Activated gamma-delta T cell treated with Interleukin-2 at 50 U/mL for 16 hours (primary cell): ENCODE measurements at regions not wholly inside any gene's neighbourhood (a gene's known extent, or its start where the extent isn't known, plus 50 kb on each side); places are given as distances from the start of the nearest gene placed in this dataset.
A peak's percentile ranks its signal among the peaks of the same experiment; 100 is the strongest.

ENCODE experiments used
- DNase-seq: peaks from one replicate; pipeline ENCODE4 v3.0.0-alpha.2; 2020

DNA sequence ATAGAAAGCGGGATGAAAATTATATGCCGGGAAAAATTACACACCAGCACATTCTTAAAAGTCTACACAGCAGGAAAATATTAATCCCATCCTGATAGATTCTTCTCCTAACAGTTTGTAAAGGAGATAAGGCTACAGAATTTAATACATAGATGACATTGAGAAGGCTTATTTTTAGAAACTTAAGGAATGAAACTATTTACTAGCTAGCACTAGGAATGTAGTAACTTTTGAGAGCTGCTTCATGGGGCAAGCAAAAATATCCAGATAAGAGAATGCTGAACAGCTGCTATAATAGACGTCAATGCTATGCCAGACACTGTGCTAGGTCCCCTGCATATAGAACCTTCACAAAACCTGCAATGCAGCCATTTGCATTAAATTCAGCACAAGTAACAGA is 912.7 kb upstream of the NR2F2 start:
- DNase-seq = no peak

DNA sequence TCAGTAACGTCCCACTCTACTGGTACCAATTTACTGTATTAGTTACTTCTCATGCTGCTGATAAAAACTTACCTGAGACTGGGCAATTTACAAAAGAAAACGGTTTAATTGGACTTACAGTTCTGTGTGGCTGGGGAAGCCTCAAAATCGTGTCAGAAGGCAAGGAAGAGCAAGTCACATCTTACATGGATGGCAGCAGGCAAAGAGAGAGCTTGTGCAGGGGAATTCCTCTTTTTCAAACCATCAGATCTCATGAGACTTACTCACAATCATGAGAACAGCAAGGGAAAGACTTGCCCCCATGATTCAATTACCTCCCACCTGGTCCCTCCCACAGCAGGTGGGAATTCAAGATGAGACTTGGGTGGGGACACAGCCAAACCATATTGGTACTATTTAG is 908.2 kb upstream of the NR2F2 start:
- no peak for DNase-seq

- DNase-seq = no peak
These were observed 904.6 kb upstream of the NR2F2 start for GRCh38 chr15:95425859-95426258.

DNA sequence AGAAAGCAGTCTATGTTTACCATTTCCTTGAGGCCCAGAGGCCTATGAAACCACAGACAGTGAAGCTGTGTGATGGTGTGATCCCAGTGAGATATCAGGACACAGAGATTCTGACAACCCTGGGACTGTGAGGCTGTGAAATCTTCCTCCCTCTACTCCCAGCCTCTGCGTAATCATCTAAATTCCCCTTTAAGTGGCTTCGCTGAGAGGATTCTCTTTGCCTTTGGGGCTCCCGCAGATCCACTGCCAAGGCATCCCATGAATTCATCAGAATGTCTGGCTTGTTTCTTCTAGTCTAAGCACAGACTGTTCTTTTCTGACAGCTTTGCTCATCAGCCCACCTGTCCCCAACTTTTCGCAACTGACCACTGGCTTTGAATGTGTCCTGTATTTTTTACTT is 901.2 kb upstream of the NR2F2 start:
- no peak for DNase-seq

DNA sequence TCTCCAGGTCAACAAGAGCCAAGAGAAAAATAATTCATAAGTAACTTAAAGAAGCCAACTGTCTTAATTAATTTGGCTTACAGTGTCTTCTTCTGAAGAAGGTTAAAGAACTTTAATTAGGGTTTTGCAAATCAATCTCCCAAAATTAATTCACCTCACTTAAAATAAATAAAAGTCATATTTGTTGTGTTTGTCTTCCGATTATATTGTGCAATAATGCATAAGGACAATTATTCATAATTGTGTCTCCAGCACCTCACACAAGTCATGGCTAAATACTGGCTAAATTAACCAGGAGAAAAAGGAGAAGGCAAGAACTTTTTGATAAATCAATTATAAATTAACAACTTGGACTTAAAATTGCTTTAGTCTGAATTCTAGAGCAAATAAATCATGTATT is 899.0 kb upstream of the NR2F2 start:
- no peak for DNase-seq

DNA sequence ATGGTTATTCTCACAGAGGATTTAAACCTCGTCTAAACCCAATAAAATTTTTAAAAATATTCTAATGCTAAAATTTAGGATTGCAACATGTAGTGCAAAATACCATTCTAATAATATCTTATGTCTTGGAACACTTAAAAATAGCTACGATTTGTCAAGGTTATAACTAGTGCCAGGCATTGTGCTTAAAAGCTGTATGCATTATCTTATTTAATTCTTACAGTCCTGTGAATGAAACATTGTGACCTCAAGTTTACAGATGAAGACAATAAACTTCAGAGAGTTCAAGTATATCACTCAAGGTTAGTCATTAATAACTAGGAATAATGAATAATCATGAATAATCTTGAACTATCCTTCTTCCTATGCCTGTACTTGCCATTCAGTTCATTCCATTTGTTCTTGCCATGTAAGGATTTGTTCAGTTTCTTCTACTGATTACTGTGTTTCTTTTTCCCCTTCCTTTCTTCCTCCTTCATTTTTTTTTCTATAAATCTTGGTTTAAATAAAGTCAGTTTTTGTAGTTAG is 897.6 kb upstream of the NR2F2 start:
- no peak for DNase-seq

DNA sequence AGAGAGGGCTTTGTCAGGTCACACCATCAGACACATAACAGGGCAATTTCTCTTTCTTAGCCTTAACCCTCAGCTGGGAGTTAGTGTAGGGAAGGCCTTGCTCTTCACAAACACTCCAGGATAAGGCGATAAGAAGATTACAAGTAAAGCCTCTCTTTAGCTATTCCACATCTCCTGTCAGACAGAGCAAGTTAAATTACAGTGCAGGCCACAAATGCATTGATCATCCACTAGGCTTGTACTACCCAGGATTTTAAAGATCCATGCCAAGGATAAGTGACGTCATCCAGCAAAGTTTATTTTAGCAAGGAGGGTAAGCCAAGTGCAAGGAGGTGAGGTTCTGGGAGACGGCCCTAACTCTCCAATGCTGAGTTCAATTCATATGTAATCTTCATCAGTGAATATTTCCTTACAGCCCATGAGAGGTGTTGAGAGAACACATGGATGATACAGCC is 890.6 kb upstream of the NR2F2 start:
- no peak for DNase-seq

DNA sequence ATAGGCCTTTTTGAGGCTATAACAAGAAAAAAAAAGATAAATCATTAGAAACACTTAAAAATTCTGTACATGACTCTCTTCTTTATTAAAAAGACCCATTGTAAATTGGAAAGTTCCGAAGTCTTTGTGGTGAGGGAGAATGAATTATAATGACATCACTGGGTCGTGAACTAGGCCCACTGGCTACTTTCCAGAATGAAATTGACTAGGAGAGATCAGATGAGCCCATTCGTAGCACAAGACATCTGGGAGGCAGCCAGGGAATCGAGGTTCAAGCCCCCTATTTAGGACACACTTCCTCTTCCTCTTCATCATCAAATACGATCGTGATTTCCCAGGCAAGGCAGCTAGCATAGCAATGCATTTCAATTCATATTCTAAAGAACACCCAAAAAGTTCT is 889.8 kb upstream of the NR2F2 start:
- no peak for DNase-seq

DNA sequence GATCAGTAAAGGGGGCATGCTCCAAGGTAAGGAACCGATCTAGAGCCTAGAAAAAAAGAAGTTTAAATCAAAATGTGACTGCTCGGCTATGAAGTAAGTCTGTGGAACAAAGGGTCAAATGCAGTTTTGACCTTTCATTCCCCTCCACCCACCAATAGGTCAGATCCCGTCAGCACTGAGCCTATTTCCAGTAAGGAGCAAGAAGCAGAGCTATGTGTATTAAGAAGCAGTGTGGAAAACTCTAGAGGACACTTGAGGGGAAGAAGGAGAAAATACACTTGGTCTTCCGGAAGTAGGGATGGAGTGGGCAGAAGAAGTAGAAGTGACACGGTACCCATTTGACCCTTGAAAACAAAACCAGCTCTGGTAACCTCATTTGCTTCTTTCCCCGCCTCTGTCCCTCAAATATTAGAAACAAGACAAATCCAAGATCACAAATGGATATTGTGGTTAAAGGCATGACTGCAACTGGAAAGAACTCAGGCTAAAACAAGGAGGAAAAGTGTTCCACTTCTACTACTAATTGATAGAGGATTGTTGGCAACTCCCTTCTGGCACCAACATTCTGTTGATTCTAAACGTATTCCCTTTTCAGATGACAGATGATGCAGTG is 888.3 kb upstream of the NR2F2 start:
- DNase-seq = no peak

- DNase-seq = no peak
These were observed 885.6 kb upstream of the NR2F2 start for GRCh38 chr15:95444860-95445259.

- DNase-seq = peak; percentile 29
These were observed 883.6 kb upstream of the NR2F2 start for GRCh38 chr15:95446854-95447253.

DNA sequence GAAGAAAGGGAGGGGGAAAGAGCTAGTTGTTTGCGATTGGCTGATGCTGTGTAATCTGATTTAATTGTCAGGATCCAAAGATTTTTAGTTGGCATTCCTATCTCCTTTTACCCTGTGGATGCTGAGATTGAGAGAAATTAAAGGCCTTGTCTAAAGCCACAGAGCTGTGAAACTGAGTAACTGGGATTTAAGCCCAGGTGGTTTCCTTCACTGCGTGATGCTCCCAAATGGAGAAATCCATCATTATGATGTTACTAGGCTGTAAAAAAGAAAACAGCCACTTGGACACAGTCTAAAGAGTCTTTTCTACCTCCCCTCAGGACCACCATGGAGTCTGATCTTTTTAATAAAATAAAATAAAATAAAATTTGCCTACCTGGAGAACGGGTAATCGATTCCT is 883.0 kb upstream of the NR2F2 start:
- DNase-seq = no peak

- no peak for DNase-seq
These were observed 881.8 kb upstream of the NR2F2 start for GRCh38 chr15:95448531-95449229.

- DNase-seq = no peak
These were observed 881.3 kb upstream of the NR2F2 start for GRCh38 chr15:95449230-95449628.

DNA sequence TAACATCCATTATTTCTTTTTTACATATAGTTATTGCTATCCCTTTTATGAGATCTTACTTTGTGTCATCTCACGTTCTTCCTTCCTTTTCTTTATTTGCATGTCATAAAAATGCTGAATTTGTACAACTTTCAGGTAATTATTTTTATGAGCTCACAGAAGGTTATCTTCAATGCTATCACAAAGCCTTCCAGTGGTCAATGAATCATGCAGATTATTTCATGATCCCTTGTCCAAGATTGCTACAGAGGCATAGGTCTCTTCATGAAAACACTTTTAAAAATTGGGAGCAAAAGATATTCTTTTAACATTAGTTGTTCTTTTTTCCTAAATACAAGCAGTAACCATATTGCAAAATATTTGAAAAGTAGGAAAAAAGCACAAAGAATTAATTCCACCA is 880.1 kb upstream of the NR2F2 start:
- no peak for DNase-seq

DNA sequence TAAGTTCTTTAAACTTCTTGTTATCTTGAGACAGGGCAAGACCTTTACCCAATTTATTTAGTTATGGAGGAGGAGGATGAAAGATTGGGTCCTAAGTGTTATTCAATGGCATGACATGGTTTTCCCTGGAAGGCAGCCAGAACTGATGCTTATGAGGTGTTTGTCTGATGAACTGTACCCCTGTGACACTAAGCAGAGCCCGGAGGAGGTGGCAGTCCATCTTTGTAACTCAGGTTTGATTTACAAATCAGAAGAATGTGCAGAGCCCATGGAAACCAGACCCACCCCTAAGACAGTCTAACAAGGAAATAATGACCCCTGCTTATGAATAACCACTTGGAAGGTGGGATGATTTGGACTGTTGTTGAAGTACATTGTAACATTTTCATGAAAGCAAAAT is 878.6 kb upstream of the NR2F2 start:
- DNase-seq = no peak

GRCh38 chr15:95454403-95455262 is 875.9 kb upstream of the NR2F2 start:
- no peak for DNase-seq

DNA sequence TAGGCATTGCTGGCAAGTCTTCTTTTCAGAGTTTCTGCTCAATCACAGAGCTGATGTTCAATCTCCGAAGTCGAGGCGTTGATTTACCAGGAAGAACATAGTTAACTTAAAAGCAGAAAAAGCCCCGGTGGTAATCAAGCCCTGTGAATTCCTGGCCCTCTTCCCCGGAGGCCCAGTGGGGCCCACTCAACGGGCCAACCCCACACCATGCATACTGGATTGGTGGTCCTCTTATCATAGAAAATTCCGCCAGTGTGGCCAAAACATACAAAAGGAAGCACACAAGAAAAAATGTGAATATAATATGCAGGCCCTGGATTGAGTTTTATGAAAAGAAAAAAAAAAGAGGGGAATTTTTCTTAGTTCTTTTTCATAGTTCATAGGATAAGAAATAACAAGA is 873.0 kb upstream of the NR2F2 start:
- DNase-seq = no peak

DNA sequence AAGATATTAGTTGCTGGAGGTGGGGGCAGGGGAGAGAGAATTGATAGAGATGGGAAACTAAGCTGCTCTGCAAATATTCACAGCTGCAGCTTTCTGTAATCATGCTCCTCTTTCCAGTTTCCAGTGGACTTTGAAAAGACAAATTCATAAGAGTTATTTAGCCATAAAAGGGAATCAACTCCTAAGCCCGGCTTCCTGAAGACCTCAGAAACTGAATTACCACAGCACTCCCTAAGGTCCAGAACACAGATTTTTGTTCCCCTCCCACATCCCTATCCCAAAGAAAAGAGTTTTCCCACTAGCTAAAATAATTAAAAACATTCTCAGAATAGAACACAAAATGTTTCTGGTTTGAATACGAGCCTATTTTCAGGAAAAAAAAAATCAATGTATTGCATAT is 871.8 kb upstream of the NR2F2 start:
- DNase-seq = no peak

DNA sequence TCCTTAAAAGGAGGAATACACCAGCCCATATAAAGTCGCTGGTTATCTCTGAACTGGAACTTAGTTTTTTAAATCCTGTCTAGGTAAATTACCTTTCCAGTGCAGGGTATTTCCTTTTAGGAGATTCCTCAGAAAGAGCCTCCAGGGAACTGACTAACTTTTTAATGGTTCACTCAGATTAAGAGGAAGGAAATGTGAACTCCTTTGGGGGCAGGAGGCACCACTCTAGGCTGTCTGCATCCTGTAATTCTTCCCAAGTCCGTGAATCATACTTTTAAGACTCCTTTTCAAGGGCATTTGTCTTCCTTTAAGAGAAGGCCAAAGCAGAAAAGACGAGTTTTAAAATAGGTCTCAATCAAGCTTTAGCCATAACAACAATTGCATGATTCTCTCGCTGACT is 871.2 kb upstream of the NR2F2 start:
- no peak for DNase-seq

- no peak for DNase-seq
These were observed 866.0 kb upstream of the NR2F2 start for GRCh38 chr15:95464509-95464908.

- DNase-seq = no peak
These were observed 861.7 kb upstream of the NR2F2 start for GRCh38 chr15:95468820-95469219.

DNA sequence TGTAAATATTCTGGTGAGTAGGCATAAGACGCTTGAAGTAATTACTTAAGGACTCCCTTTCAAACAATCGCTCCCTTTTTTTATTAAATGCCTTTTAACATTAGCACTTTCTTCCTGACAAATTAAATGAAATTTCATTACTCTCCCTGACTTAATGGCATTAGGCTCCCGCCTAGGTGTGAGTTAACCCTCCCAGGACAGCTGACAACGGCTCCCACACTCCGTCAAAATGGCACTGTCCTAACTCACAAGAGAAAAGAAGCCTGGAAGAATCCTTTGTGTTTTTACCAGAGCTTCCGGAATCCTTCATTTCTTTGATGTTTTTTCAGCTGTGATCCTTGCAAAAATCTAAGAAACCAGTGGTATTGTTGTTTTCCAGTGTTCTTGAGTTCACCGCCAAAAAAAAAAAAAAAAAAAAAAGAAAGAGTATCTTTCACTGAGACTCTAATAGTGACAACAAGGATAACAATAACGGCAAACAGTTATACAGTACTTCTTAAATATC is 861.0 kb upstream of the NR2F2 start:
- no peak for DNase-seq

DNA sequence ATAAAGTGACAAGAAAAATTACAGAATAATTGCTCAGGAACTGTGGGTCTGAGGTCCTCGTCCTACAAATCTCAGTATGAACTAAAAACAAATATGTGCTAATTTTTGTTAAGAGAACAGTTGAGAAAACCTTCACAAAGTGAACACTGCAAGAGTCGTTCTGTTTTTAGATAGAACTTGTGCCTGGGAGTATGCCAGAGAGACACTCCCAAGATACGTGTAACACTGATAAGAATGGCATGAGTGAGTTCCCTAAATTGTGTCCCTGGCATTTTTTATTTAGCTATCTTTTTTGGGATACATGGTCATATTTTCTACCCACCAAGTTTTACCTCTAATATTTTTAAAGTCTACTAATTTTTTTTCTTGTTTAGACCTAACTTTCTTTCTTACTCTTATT is 860.0 kb upstream of the NR2F2 start:
- no peak for DNase-seq
